ENCODE measurements at regions not wholly inside any gene's neighbourhood (a gene's known extent, or its start where the extent isn't known, plus 50 kb on each side); places are given as distances from the start of the nearest gene placed in this dataset.
"Not testable (repeated sequence)": the region's sequence is repeated elsewhere in the genome, so short reads cannot be mapped to it uniquely, and the experiment has no call there.

GRCh38 chr9:94400461-94400860 lies 72.0 kb upstream of the NUTM2F start:
- TF ChIP-seq, protein P1, sequence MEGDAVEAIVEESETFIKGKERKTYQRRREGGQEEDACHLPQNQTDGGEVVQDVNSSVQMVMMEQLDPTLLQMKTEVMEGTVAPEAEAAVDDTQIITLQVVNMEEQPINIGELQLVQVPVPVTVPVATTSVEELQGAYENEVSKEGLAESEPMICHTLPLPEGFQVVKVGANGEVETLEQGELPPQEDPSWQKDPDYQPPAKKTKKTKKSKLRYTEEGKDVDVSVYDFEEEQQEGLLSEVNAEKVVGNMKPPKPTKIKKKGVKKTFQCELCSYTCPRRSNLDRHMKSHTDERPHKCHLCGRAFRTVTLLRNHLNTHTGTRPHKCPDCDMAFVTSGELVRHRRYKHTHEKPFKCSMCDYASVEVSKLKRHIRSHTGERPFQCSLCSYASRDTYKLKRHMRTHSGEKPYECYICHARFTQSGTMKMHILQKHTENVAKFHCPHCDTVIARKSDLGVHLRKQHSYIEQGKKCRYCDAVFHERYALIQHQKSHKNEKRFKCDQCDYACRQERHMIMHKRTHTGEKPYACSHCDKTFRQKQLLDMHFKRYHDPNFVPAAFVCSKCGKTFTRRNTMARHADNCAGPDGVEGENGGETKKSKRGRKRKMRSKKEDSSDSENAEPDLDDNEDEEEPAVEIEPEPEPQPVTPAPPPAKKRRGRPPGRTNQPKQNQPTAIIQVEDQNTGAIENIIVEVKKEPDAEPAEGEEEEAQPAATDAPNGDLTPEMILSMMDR (optimal IDR thresholded peaks at IDR 0.05 in 1 of 3, IDR thresholded peaks at IDR 0.05 in 1 of 3, conservative IDR thresholded peaks at IDR 0.05 in 1 of 3; ENCODE audit: extremely low read depth in 1 of 3, insufficient read depth in 2 of 3, low read length in 3 of 3) = not testable (repeated sequence)
- not testable (repeated sequence) for TF ChIP-seq EZH2 (IDR thresholded peaks at IDR 0.05; ENCODE audit: low read length)

Data from keratinocyte (primary cell).